Osteoblast (primary cell): ENCODE measurements at regions not wholly inside any gene's neighbourhood (a gene's known extent, or its start where the extent isn't known, plus 50 kb on each side); places are given as distances from the start of the nearest gene placed in this dataset.

Experiments used
- DNase-seq: peaks from one replicate; pipeline ENCODE4 v3.0.0; 2011; ENCODE audit warnings: low spot score, mixed read lengths; ENCODE audit not compliant: insufficient read length; ENCODE audit errors: missing footprints
- H2AFZ ChIP-seq: 2 replicates; pipeline ENCODE4 v1.6.0; 2011; ENCODE audit warnings: mild to moderate bottlenecking, low read length
- H3K27ac ChIP-seq: 2 replicates; pipeline ENCODE4 v1.5.1; 2011; ENCODE audit warnings: mild to moderate bottlenecking, low read depth, low read length, moderate library complexity
- H3K27me3 ChIP-seq: 2 replicates; pipeline ENCODE4 v1.6.0; 2012; ENCODE audit warnings: mild to moderate bottlenecking, control low read depth, inconsistent platforms, low read length, moderate library complexity; ENCODE audit not compliant: insufficient read depth
- H3K36me3 ChIP-seq: 2 replicates; pipeline ENCODE4 v1.5.1; 2011; ENCODE audit warnings: mild to moderate bottlenecking, low read length, control low read depth, moderate library complexity; ENCODE audit not compliant: insufficient read depth
- H3K4me1 ChIP-seq: 2 replicates; pipeline ENCODE4 v1.5.1; 2011; ENCODE audit warnings: mild to moderate bottlenecking, low read length, control low read depth, moderate library complexity; ENCODE audit not compliant: insufficient read depth
- H3K4me2 ChIP-seq: 2 replicates; pipeline ENCODE4 v1.6.0; 2011; ENCODE audit warnings: mild to moderate bottlenecking, low read length; ENCODE audit not compliant: insufficient read depth
- H3K4me3 ChIP-seq: fragments of 200-600 bp; sonication (generic); 3 replicates; pipeline ENCODE4 v1.5.1; 2012; ENCODE audit warnings: mild to moderate bottlenecking, low read length, inconsistent platforms; ENCODE audit not compliant: insufficient read depth
- H3K79me2 ChIP-seq: 2 replicates; pipeline ENCODE4 v1.6.0; 2012; ENCODE audit warnings: mild to moderate bottlenecking, low read length, control low read depth, inconsistent platforms; ENCODE audit not compliant: insufficient read depth
- H3K9me3 ChIP-seq: 2 replicates; pipeline ENCODE4 v1.5.1; 2011; ENCODE audit warnings: low read depth, low read length, control low read depth
- H4K20me1 ChIP-seq: 2 replicates; pipeline ENCODE4 v1.6.0; 2012; ENCODE audit warnings: mild to moderate bottlenecking, low read length, control low read depth; ENCODE audit not compliant: insufficient read depth
- TF ChIP-seq, protein P1 (sequence below): IDR thresholded peaks from 2 replicates; pipeline ENCODE4 v1.5.1; 2011; ENCODE audit warnings: mild to moderate bottlenecking, low read depth, low read length, moderate library complexity; ENCODE audit errors: extremely low read depth

- DNase-seq = no peak
- no peaks in the 10 kb centered on the region for H3K36me3 ChIP-seq
- no peak overlapping the region for H3K27ac ChIP-seq
- H3K4me2 ChIP-seq = no peak overlapping the region
- H3K79me2 ChIP-seq = no peaks in the 10 kb centered on the region
- peaks cover 14% of the 10 kb centered on the region for H3K27me3 ChIP-seq
- TF ChIP-seq, protein P1, sequence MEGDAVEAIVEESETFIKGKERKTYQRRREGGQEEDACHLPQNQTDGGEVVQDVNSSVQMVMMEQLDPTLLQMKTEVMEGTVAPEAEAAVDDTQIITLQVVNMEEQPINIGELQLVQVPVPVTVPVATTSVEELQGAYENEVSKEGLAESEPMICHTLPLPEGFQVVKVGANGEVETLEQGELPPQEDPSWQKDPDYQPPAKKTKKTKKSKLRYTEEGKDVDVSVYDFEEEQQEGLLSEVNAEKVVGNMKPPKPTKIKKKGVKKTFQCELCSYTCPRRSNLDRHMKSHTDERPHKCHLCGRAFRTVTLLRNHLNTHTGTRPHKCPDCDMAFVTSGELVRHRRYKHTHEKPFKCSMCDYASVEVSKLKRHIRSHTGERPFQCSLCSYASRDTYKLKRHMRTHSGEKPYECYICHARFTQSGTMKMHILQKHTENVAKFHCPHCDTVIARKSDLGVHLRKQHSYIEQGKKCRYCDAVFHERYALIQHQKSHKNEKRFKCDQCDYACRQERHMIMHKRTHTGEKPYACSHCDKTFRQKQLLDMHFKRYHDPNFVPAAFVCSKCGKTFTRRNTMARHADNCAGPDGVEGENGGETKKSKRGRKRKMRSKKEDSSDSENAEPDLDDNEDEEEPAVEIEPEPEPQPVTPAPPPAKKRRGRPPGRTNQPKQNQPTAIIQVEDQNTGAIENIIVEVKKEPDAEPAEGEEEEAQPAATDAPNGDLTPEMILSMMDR = no peak
- H3K4me1 ChIP-seq = peaks cover 3% of the 10 kb centered on the region
- H3K9me3 ChIP-seq = no peaks in the 10 kb centered on the region
- no peak overlapping the region for H3K4me3 ChIP-seq
- no peaks in the 10 kb centered on the region for H4K20me1 ChIP-seq
- H2AFZ ChIP-seq = no peak overlapping the region
Observed at GRCh38 chr18:22275706-22276333, 106.4 kb downstream of the GATA6 start.

- DNase-seq = no peak
- Histone ChIP-seq H3K4me2 (no peak overlapping the region), H4K20me1 (no peaks in the 10 kb centered on the region), H3K4me1 (no peaks in the 10 kb centered on the region), H3K27ac (no peak overlapping the region), H3K27me3 (peaks cover 14% of the 10 kb centered on the region), H2AFZ (no peak overlapping the region), H3K79me2 (no peaks in the 10 kb centered on the region), H3K9me3 (no peaks in the 10 kb centered on the region), H3K4me3 (no peak overlapping the region), H3K36me3 (no peaks in the 10 kb centered on the region)
- TF ChIP-seq, protein P1 = no peak
Observed at GRCh38 chr18:22273101-22274039, 104.0 kb downstream of the GATA6 start.

DNA sequence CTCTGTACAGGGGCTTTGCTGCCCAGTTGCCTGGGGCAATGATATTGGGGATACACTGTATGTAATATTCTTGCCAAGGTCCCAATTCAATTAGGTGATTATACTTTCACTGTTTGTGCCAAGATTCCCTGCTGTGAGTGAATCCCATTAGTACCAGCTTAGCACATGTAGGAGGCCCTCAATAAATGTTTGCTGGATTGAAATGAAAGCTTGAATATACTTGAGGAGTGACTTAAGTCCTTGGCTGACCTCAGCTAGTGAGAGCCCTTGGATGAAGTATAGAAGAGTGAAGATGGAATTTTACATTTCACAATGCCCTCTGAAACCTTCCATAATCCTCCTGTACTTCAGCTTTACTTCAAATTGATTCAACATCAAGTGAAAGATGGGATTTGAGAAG, 102.9 kb downstream of the GATA6 start:
- no peaks in the 10 kb centered on the region for H3K36me3 ChIP-seq
- DNase-seq = no peak
- peaks cover 14% of the 10 kb centered on the region for H3K27me3 ChIP-seq
- no peak overlapping the region for H3K4me3 ChIP-seq
- H3K9me3 ChIP-seq = no peaks in the 10 kb centered on the region
- H3K4me1 ChIP-seq = no peaks in the 10 kb centered on the region
- no peak overlapping the region for H3K4me2 ChIP-seq
- no peaks in the 10 kb centered on the region for H3K79me2 ChIP-seq
- TF ChIP-seq, protein P1 = no peak
- no peak overlapping the region for H2AFZ ChIP-seq
- H4K20me1 ChIP-seq = no peaks in the 10 kb centered on the region
- H3K27ac ChIP-seq = no peak overlapping the region

DNA sequence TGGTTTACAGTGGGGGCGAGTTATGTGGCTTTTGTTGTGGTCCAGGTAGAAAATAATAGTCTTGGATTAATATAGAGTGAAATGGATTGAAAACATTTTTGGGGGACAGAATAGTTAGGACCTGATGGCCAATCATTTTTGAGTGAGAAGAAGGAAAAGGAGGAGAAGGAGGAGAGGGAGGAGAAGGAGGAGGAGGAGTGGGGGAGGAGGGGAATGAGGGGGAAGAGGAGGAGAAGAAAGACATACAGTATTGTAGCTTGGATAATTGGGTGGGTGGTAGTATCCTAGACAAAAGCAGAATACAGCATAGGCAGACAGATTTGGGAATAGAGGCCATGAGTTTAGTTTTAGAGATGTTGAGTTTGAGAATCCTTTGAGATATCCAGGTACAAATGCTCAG, 101.6 kb downstream of the GATA6 start:
- no peaks in the 10 kb centered on the region for H3K4me1 ChIP-seq
- H3K27ac ChIP-seq = no peak overlapping the region
- H2AFZ ChIP-seq = no peak overlapping the region
- H4K20me1 ChIP-seq = no peaks in the 10 kb centered on the region
- H3K79me2 ChIP-seq = no peaks in the 10 kb centered on the region
- no peaks in the 10 kb centered on the region for H3K9me3 ChIP-seq
- TF ChIP-seq, protein P1 = no peak
- H3K27me3 ChIP-seq = peaks cover 17% of the 10 kb centered on the region
- no peak for DNase-seq
- no peaks in the 10 kb centered on the region for H3K36me3 ChIP-seq
- no peak overlapping the region for H3K4me2 ChIP-seq
- H3K4me3 ChIP-seq = no peak overlapping the region
